ENCODE measurements at regions not wholly inside any gene's neighbourhood (a gene's known extent, or its start where the extent isn't known, plus 50 kb on each side); places are given as distances from the start of the nearest gene placed in this dataset.

DNA sequence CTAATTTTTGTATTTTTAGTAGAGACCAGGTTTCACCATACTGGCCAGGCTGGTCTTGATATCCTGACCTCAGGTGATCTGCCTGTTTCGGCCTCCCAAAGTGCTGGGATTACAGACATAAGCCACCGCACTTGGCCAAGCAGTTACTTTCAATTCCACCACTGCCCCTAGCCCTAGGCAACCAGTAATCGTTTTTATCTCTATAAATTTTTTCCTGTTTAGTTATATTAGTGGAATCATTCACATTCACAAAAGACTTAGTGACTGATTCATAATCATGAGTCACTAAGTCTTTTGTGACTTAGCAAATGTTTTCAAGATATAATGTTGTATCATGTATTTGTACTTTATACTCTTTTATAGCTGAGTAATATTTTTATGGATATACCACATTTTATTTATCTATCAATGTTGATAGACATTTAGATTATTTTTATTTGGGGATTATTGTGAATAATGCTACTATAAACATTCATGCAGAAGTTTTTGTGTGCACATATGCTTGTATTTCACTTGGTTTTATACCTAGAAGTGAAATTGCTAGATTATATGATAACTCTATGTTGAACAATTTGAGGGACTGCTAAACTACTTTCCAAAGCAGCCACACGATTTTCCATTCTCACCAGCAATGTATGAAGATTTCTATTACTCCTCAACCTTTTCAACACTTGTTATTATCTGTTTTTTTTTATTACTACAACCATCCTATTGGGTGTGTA lies 421.4 kb upstream of the ID4 start (continued):
- TF ChIP-seq, protein P1, sequence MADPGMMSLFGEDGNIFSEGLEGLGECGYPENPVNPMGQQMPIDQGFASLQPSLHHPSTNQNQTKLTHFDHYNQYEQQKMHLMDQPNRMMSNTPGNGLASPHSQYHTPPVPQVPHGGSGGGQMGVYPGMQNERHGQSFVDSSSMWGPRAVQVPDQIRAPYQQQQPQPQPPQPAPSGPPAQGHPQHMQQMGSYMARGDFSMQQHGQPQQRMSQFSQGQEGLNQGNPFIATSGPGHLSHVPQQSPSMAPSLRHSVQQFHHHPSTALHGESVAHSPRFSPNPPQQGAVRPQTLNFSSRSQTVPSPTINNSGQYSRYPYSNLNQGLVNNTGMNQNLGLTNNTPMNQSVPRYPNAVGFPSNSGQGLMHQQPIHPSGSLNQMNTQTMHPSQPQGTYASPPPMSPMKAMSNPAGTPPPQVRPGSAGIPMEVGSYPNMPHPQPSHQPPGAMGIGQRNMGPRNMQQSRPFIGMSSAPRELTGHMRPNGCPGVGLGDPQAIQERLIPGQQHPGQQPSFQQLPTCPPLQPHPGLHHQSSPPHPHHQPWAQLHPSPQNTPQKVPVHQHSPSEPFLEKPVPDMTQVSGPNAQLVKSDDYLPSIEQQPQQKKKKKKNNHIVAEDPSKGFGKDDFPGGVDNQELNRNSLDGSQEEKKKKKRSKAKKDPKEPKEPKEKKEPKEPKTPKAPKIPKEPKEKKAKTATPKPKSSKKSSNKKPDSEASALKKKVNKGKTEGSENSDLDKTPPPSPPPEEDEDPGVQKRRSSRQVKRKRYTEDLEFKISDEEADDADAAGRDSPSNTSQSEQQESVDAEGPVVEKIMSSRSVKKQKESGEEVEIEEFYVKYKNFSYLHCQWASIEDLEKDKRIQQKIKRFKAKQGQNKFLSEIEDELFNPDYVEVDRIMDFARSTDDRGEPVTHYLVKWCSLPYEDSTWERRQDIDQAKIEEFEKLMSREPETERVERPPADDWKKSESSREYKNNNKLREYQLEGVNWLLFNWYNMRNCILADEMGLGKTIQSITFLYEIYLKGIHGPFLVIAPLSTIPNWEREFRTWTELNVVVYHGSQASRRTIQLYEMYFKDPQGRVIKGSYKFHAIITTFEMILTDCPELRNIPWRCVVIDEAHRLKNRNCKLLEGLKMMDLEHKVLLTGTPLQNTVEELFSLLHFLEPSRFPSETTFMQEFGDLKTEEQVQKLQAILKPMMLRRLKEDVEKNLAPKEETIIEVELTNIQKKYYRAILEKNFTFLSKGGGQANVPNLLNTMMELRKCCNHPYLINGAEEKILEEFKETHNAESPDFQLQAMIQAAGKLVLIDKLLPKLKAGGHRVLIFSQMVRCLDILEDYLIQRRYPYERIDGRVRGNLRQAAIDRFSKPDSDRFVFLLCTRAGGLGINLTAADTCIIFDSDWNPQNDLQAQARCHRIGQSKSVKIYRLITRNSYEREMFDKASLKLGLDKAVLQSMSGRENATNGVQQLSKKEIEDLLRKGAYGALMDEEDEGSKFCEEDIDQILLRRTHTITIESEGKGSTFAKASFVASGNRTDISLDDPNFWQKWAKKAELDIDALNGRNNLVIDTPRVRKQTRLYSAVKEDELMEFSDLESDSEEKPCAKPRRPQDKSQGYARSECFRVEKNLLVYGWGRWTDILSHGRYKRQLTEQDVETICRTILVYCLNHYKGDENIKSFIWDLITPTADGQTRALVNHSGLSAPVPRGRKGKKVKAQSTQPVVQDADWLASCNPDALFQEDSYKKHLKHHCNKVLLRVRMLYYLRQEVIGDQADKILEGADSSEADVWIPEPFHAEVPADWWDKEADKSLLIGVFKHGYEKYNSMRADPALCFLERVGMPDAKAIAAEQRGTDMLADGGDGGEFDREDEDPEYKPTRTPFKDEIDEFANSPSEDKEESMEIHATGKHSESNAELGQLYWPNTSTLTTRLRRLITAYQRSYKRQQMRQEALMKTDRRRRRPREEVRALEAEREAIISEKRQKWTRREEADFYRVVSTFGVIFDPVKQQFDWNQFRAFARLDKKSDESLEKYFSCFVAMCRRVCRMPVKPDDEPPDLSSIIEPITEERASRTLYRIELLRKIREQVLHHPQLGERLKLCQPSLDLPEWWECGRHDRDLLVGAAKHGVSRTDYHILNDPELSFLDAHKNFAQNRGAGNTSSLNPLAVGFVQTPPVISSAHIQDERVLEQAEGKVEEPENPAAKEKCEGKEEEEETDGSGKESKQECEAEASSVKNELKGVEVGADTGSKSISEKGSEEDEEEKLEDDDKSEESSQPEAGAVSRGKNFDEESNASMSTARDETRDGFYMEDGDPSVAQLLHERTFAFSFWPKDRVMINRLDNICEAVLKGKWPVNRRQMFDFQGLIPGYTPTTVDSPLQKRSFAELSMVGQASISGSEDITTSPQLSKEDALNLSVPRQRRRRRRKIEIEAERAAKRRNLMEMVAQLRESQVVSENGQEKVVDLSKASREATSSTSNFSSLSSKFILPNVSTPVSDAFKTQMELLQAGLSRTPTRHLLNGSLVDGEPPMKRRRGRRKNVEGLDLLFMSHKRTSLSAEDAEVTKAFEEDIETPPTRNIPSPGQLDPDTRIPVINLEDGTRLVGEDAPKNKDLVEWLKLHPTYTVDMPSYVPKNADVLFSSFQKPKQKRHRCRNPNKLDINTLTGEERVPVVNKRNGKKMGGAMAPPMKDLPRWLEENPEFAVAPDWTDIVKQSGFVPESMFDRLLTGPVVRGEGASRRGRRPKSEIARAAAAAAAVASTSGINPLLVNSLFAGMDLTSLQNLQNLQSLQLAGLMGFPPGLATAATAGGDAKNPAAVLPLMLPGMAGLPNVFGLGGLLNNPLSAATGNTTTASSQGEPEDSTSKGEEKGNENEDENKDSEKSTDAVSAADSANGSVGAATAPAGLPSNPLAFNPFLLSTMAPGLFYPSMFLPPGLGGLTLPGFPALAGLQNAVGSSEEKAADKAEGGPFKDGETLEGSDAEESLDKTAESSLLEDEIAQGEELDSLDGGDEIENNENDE (IDR thresholded peaks at IDR 0.05; ENCODE audit: insufficient replicate concordance, low read length), result no peak
- TF ChIP-seq GABPA (IDR thresholded peaks at IDR 0.05; ENCODE audit: borderline replicate concordance, insufficient read depth, low read length) (no peak), BRCA1 (IDR thresholded peaks at IDR 0.05; ENCODE audit: low read depth, low read length) (no peak), YY1 (IDR thresholded peaks at IDR 0.05; ENCODE audit: low read depth, low read length) (no peak), TAF7 (optimal IDR thresholded peaks at IDR 0.05; ENCODE audit: borderline replicate concordance, low read depth, low read length) (no peak), BACH1 (IDR thresholded peaks at IDR 0.05; ENCODE audit: low read length) (no peak), SP1 (IDR thresholded peaks at IDR 0.05; ENCODE audit: low read depth, low read length) (no peak), RNF2 (IDR thresholded peaks at IDR 0.05; ENCODE audit: borderline replicate concordance, low read depth, low read length, missing control alignments, poor library complexity, severe bottlenecking) (no peak), EGR1 (IDR thresholded peaks at IDR 0.05; ENCODE audit: borderline replicate concordance, low read depth, low read length) (no peak), SP2 (IDR thresholded peaks at IDR 0.05; ENCODE audit: low read length) (no peak), NANOG (IDR thresholded peaks at IDR 0.05; ENCODE audit: insufficient read depth, low read depth, low read length, poor library complexity, severe bottlenecking) (no peak)

Data from H1 (cell line).